ENCODE measurements at regions not wholly inside any gene's neighbourhood (a gene's known extent, or its start where the extent isn't known, plus 50 kb on each side); places are given as distances from the start of the nearest gene placed in this dataset.

GRCh38 chr18:25457126-25457525, 105.2 kb upstream of the ZNF521 start:
- no peaks in the 10 kb centered on the region for H3K27me3 ChIP-seq (ENCODE audit: low read depth, low read length)
- no peak overlapping the region for H3K4me2 ChIP-seq (ENCODE audit: low read length)
- TF ChIP-seq CTCF (IDR thresholded peaks at IDR 0.05; ENCODE audit: low read depth, low read length) (no peak), EZH2phosphoT487 (IDR thresholded peaks at IDR 0.05; ENCODE audit: low read depth) (no peak)
- H3K9ac ChIP-seq (ENCODE audit: low read length) = no peak overlapping the region
- H3K79me2 ChIP-seq (ENCODE audit: low read length) = no peaks in the 10 kb centered on the region
- no peaks in the 10 kb centered on the region for H4K20me1 ChIP-seq (ENCODE audit: insufficient read depth, low read length)
- H3K9me3 ChIP-seq (ENCODE audit: insufficient read depth, low read length) = no peaks in the 10 kb centered on the region
- no peaks in the 10 kb centered on the region for H3K4me1 ChIP-seq (ENCODE audit: low read length)
- no peak overlapping the region for H2AFZ ChIP-seq (ENCODE audit: low read depth, low read length)
- no peak overlapping the region for H3K27ac ChIP-seq (ENCODE audit: low read length)
- H3K4me3 ChIP-seq (ENCODE audit: low read length) = no peak overlapping the region
- H3K36me3 ChIP-seq (replicated peaks; ENCODE audit: low read depth, low read length) = no peaks in the 10 kb centered on the region

DNA sequence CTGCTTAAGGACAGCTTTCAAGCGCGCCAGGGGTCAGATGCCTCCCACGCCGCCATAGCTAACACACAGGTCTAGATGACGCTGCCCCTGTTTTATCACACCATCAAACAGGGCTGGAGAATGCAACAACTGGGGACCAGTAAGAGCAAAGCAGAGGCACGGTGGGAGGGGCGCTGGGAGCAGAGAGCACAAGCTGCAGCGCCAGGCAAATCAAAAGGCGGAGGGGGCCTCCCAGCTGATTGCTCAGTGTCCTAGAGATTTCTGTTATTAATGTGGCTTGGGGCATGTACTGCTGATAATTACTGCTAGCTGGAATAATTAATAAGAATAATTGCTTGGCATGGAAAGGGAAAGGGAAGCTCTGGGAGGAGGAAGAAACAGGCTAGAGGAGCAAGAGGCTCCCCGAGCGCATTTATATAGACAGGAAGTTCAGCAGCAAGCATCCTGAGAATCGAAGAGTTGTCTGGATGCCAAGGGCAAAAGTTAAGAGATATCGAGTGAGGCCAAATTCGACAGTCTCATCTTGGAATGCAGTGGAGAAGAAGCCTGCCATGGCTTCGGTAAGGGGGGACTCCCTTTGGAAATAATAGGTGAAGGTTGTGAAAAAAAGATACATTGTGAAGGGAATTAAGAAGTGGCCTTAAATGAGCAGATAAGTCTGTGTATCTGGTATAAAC, 104.5 kb upstream of the ZNF521 start:
- H2AFZ ChIP-seq (ENCODE audit: low read depth, low read length) = no peak overlapping the region
- no peaks in the 10 kb centered on the region for H3K79me2 ChIP-seq (ENCODE audit: low read length)
- H3K4me2 ChIP-seq (ENCODE audit: low read length) = no peak overlapping the region
- H3K27me3 ChIP-seq (ENCODE audit: low read depth, low read length) = no peaks in the 10 kb centered on the region
- no peak overlapping the region for H3K9ac ChIP-seq (ENCODE audit: low read length)
- H3K4me3 ChIP-seq (ENCODE audit: low read length) = no peak overlapping the region
- H3K4me1 ChIP-seq (ENCODE audit: low read length) = no peaks in the 10 kb centered on the region
- no peaks in the 10 kb centered on the region for H4K20me1 ChIP-seq (ENCODE audit: insufficient read depth, low read length)
- H3K9me3 ChIP-seq (ENCODE audit: insufficient read depth, low read length) = no peaks in the 10 kb centered on the region
- TF ChIP-seq EZH2phosphoT487 (IDR thresholded peaks at IDR 0.05; ENCODE audit: low read depth) (no peak), CTCF (IDR thresholded peaks at IDR 0.05; ENCODE audit: low read depth, low read length) (no peak)
- no peak overlapping the region for H3K27ac ChIP-seq (ENCODE audit: low read length)
- H3K36me3 ChIP-seq (replicated peaks; ENCODE audit: low read depth, low read length) = no peaks in the 10 kb centered on the region

GRCh38 chr18:25455646-25456045, 103.7 kb upstream of the ZNF521 start:
- Histone ChIP-seq H4K20me1 (ENCODE audit: insufficient read depth, low read length) (no peaks in the 10 kb centered on the region), H3K27me3 (ENCODE audit: low read depth, low read length) (no peaks in the 10 kb centered on the region), H3K27ac (ENCODE audit: low read length) (no peak overlapping the region), H3K9me3 (ENCODE audit: insufficient read depth, low read length) (no peaks in the 10 kb centered on the region), H3K4me1 (ENCODE audit: low read length) (no peaks in the 10 kb centered on the region), H3K79me2 (ENCODE audit: low read length) (no peaks in the 10 kb centered on the region), H2AFZ (ENCODE audit: low read depth, low read length) (no peak overlapping the region), H3K36me3 (replicated peaks; ENCODE audit: low read depth, low read length) (no peaks in the 10 kb centered on the region), H3K4me2 (ENCODE audit: low read length) (no peak overlapping the region), H3K9ac (ENCODE audit: low read length) (no peak overlapping the region), H3K4me3 (ENCODE audit: low read length) (no peak overlapping the region)
- no peak for TF ChIP-seq CTCF (IDR thresholded peaks at IDR 0.05; ENCODE audit: low read depth, low read length)
- no peak for TF ChIP-seq EZH2phosphoT487 (IDR thresholded peaks at IDR 0.05; ENCODE audit: low read depth)

- H3K36me3 ChIP-seq (replicated peaks; ENCODE audit: low read depth, low read length) = no peaks in the 10 kb centered on the region
- H2AFZ ChIP-seq (ENCODE audit: low read depth, low read length) = no peak overlapping the region
- H3K9ac ChIP-seq (ENCODE audit: low read length) = no peak overlapping the region
- no peaks in the 10 kb centered on the region for H3K79me2 ChIP-seq (ENCODE audit: low read length)
- no peaks in the 10 kb centered on the region for H3K4me1 ChIP-seq (ENCODE audit: low read length)
- H3K4me2 ChIP-seq (ENCODE audit: low read length) = no peak overlapping the region
- no peaks in the 10 kb centered on the region for H3K27me3 ChIP-seq (ENCODE audit: low read depth, low read length)
- H4K20me1 ChIP-seq (ENCODE audit: insufficient read depth, low read length) = no peaks in the 10 kb centered on the region
- H3K9me3 ChIP-seq (ENCODE audit: insufficient read depth, low read length) = no peaks in the 10 kb centered on the region
- no peak overlapping the region for H3K4me3 ChIP-seq (ENCODE audit: low read length)
- TF ChIP-seq CTCF (IDR thresholded peaks at IDR 0.05; ENCODE audit: low read depth, low read length) = no peak
- no peak for TF ChIP-seq EZH2phosphoT487 (IDR thresholded peaks at IDR 0.05; ENCODE audit: low read depth)
- H3K27ac ChIP-seq (ENCODE audit: low read length) = no peak overlapping the region
Measured at GRCh38 chr18:25455159-25455558, 103.2 kb upstream of the ZNF521 start.

Data from OCI-LY3 (cell line).